ENCODE measurements at regions not wholly inside any gene's neighbourhood (a gene's known extent, or its start where the extent isn't known, plus 50 kb on each side); places are given as distances from the start of the nearest gene placed in this dataset.

- no peak for DNase-seq (ENCODE audit: low read depth)
Measured at GRCh38 chr2:67043781-67044478, 353.2 kb upstream of the ETAA1 start.

- no peak for DNase-seq (ENCODE audit: low read depth)
Measured at GRCh38 chr2:67046591-67046990, 350.5 kb upstream of the ETAA1 start.

GRCh38 chr2:67048314-67048713, 348.8 kb upstream of the ETAA1 start:
- no peak for DNase-seq (ENCODE audit: low read depth)

- no peak for DNase-seq (ENCODE audit: low read depth)
Measured at GRCh38 chr2:67050622-67051021, 346.5 kb upstream of the ETAA1 start.

- DNase-seq (ENCODE audit: low read depth): no peak
Measured at GRCh38 chr2:67054728-67055127, 342.4 kb upstream of the ETAA1 start.

GRCh38 chr2:67055387-67056304, 341.5 kb upstream of the ETAA1 start:
- DNase-seq (ENCODE audit: low read depth): no peak

- DNase-seq (ENCODE audit: low read depth): no peak
Measured at GRCh38 chr2:67057123-67057522, 340.0 kb upstream of the ETAA1 start.

GRCh38 chr2:67057901-67058703, 339.0 kb upstream of the ETAA1 start:
- no peak for DNase-seq (ENCODE audit: low read depth)

- DNase-seq (ENCODE audit: low read depth): no peak
Measured at GRCh38 chr2:67065046-67065445, 332.1 kb upstream of the ETAA1 start.

- no peak for DNase-seq (ENCODE audit: low read depth)
Measured at GRCh38 chr2:67066782-67067181, 330.4 kb upstream of the ETAA1 start.

- DNase-seq (ENCODE audit: low read depth): no peak
Measured at GRCh38 chr2:67067656-67068055, 329.5 kb upstream of the ETAA1 start.

- no peak for DNase-seq (ENCODE audit: low read depth)
Measured at GRCh38 chr2:67070826-67071225, 326.3 kb upstream of the ETAA1 start.

- no peak for DNase-seq (ENCODE audit: low read depth)
Measured at GRCh38 chr2:67075056-67075455, 322.1 kb upstream of the ETAA1 start.

GRCh38 chr2:67075530-67076238, 321.4 kb upstream of the ETAA1 start:
- no peak for DNase-seq (ENCODE audit: low read depth)

- DNase-seq (ENCODE audit: low read depth): no peak
Measured at GRCh38 chr2:67076239-67076624, 320.9 kb upstream of the ETAA1 start.

- DNase-seq (ENCODE audit: low read depth): no peak
Measured at GRCh38 chr2:67079729-67080128, 317.4 kb upstream of the ETAA1 start.

- no peak for DNase-seq (ENCODE audit: low read depth)
Measured at GRCh38 chr2:67082813-67083212, 314.3 kb upstream of the ETAA1 start.

GRCh38 chr2:67083951-67084350, 313.2 kb upstream of the ETAA1 start:
- DNase-seq (ENCODE audit: low read depth): no peak

- DNase-seq (ENCODE audit: low read depth): no peak
Measured at GRCh38 chr2:67085146-67085545, 312.0 kb upstream of the ETAA1 start.

- no peak for DNase-seq (ENCODE audit: low read depth)
Measured at GRCh38 chr2:67091681-67092080, 305.5 kb upstream of the ETAA1 start.

- no peak for DNase-seq (ENCODE audit: low read depth)
Measured at GRCh38 chr2:67095121-67095520, 302.0 kb upstream of the ETAA1 start.

- no peak for DNase-seq (ENCODE audit: low read depth)
Measured at GRCh38 chr2:67096886-67097285, 300.2 kb upstream of the ETAA1 start.

All from HS-5 (cell line).